Memory B cell (primary cell): ENCODE measurements at regions not wholly inside any gene's neighbourhood (a gene's known extent, or its start where the extent isn't known, plus 50 kb on each side); places are given as distances from the start of the nearest gene placed in this dataset.
"Not testable (repeated sequence)": the region's sequence is repeated elsewhere in the genome, so short reads cannot be mapped to it uniquely, and the experiment has no call there.

ENCODE experiments used
- ATAC-seq: fragments of 150-1000 bp; cut with Tn5 transposase; 2 replicates; pipeline ENCODE4 v1.10.0; 2021; ENCODE audit warnings: low read depth, mild to moderate bottlenecking, moderate library complexity
- DNase-seq, 2 donors: peaks; one replicate each; pipeline ENCODE4 v3.0.0; 2022; ENCODE audit warnings: low spot score in 2 of 2
- H3K27ac Mint-ChIP-seq: one replicate; pipeline ENCODE4 v1.8.0; 2022; ENCODE audit warnings: mild to moderate bottlenecking, moderate library complexity, mixed read lengths
- H3K27me3 Mint-ChIP-seq: one replicate; pipeline ENCODE4 v1.8.0; 2022; ENCODE audit warnings: mixed read lengths
- H3K36me3 Mint-ChIP-seq: one replicate; pipeline ENCODE4 v1.8.0; 2022; ENCODE audit warnings: mild to moderate bottlenecking, mixed read lengths
- H3K4me1 Mint-ChIP-seq: one replicate; pipeline ENCODE4 v1.8.0; 2022; ENCODE audit warnings: mixed read lengths
- H3K4me3 Mint-ChIP-seq: one replicate; pipeline ENCODE4 v1.8.0; 2022; ENCODE audit warnings: mild to moderate bottlenecking, moderate library complexity, mixed read lengths
- H3K9me3 Mint-ChIP-seq: one replicate; pipeline ENCODE4 v1.8.0; 2022; ENCODE audit warnings: mixed read lengths

GRCh38 chr6:168186438-168186837, 107.4 kb upstream of the FRMD1 start:
- H3K9me3 Mint-ChIP-seq = peaks cover 6% of the 10 kb centered on the region
- ATAC-seq = no peak
- H3K27ac Mint-ChIP-seq = no peak overlapping the region
- no peak for DNase-seq
- H3K4me3 Mint-ChIP-seq = no peak overlapping the region
- peaks cover 3% of the 10 kb centered on the region for H3K27me3 Mint-ChIP-seq
- no peaks in the 10 kb centered on the region for H3K36me3 Mint-ChIP-seq
- H3K4me1 Mint-ChIP-seq = no peaks in the 10 kb centered on the region

- H3K27me3 Mint-ChIP-seq, DNase-seq, H3K4me1 Mint-ChIP-seq, H3K9me3 Mint-ChIP-seq, H3K4me3 Mint-ChIP-seq, H3K36me3 Mint-ChIP-seq, H3K27ac Mint-ChIP-seq, ATAC-seq: not testable (repeated sequence)
These were observed 107.0 kb upstream of the FRMD1 start for GRCh38 chr6:168186018-168186417.

GRCh38 chr6:168184701-168185100, 105.7 kb upstream of the FRMD1 start:
- H3K4me1 Mint-ChIP-seq = no peaks in the 10 kb centered on the region
- H3K4me3 Mint-ChIP-seq = no peak overlapping the region
- H3K27ac Mint-ChIP-seq = no peak overlapping the region
- peaks cover 6% of the 10 kb centered on the region for H3K9me3 Mint-ChIP-seq
- H3K27me3 Mint-ChIP-seq = peaks cover 2% of the 10 kb centered on the region
- no peaks in the 10 kb centered on the region for H3K36me3 Mint-ChIP-seq
- no peak for ATAC-seq
- no peak for DNase-seq

GRCh38 chr6:168183613-168183970, 104.6 kb upstream of the FRMD1 start:
- Mint-ChIP-seq H3K4me3 (no peak overlapping the region), H3K9me3 (peaks cover 6% of the 10 kb centered on the region), H3K36me3 (no peaks in the 10 kb centered on the region), H3K27me3 (peaks cover 7% of the 10 kb centered on the region), H3K27ac (no peak overlapping the region), H3K4me1 (no peaks in the 10 kb centered on the region)
- no peak for ATAC-seq
- no peak for DNase-seq

- no peak for ATAC-seq
- H3K4me3 Mint-ChIP-seq = no peak overlapping the region
- H3K4me1 Mint-ChIP-seq = no peaks in the 10 kb centered on the region
These were observed 104.0 kb upstream of the FRMD1 start for GRCh38 chr6:168182908-168183612.

GRCh38 chr6:168182366-168182765, 103.4 kb upstream of the FRMD1 start:
- H3K4me3 Mint-ChIP-seq = no peak overlapping the region
- H3K4me1 Mint-ChIP-seq = no peaks in the 10 kb centered on the region
- H3K36me3 Mint-ChIP-seq = no peaks in the 10 kb centered on the region
- H3K27ac Mint-ChIP-seq = no peak overlapping the region
- peaks cover 5% of the 10 kb centered on the region for H3K27me3 Mint-ChIP-seq
- ATAC-seq (no peak), DNase-seq (no peak)
- peaks cover 6% of the 10 kb centered on the region for H3K9me3 Mint-ChIP-seq

More at GRCh38 chr6:168182908-168183612, 104.0 kb upstream of the FRMD1 start:
- H3K27me3 Mint-ChIP-seq = peaks cover 5% of the 10 kb centered on the region
- no peak for DNase-seq
- no peaks in the 10 kb centered on the region for H3K36me3 Mint-ChIP-seq
- no peak overlapping the region for H3K27ac Mint-ChIP-seq
- H3K9me3 Mint-ChIP-seq = peaks cover 6% of the 10 kb centered on the region

- H3K27me3 Mint-ChIP-seq = peaks cover 5% of the 10 kb centered on the region
- H3K4me1 Mint-ChIP-seq = no peaks in the 10 kb centered on the region
- H3K27ac Mint-ChIP-seq = no peak overlapping the region
- no peaks in the 10 kb centered on the region for H3K36me3 Mint-ChIP-seq
- DNase-seq = no peak
- H3K9me3 Mint-ChIP-seq = peaks cover 2% of the 10 kb centered on the region
- no peak overlapping the region for H3K4me3 Mint-ChIP-seq
- no peak for ATAC-seq
These were observed 102.9 kb upstream of the FRMD1 start for GRCh38 chr6:168181876-168182275.

- no peak overlapping the region for H3K4me3 Mint-ChIP-seq
- no peak for DNase-seq
- H3K4me1 Mint-ChIP-seq = no peaks in the 10 kb centered on the region
- no peaks in the 10 kb centered on the region for H3K36me3 Mint-ChIP-seq
- H3K9me3 Mint-ChIP-seq = no peaks in the 10 kb centered on the region
- H3K27ac Mint-ChIP-seq = no peak overlapping the region
- peaks cover 5% of the 10 kb centered on the region for H3K27me3 Mint-ChIP-seq
- no peak for ATAC-seq
These were observed 102.3 kb upstream of the FRMD1 start for GRCh38 chr6:168181316-168181715.

- no peak overlapping the region for H3K4me3 Mint-ChIP-seq
- ATAC-seq = no peak
- H3K4me1 Mint-ChIP-seq = no peaks in the 10 kb centered on the region
- peaks cover 5% of the 10 kb centered on the region for H3K27me3 Mint-ChIP-seq
- H3K36me3 Mint-ChIP-seq = no peaks in the 10 kb centered on the region
- no peak for DNase-seq
- H3K9me3 Mint-ChIP-seq = no peaks in the 10 kb centered on the region
- no peak overlapping the region for H3K27ac Mint-ChIP-seq
These were observed 101.6 kb upstream of the FRMD1 start for GRCh38 chr6:168180548-168181011.

- peaks cover 5% of the 10 kb centered on the region for H3K27me3 Mint-ChIP-seq
- H3K4me1 Mint-ChIP-seq = no peaks in the 10 kb centered on the region
- no peak overlapping the region for H3K27ac Mint-ChIP-seq
- DNase-seq (no peak), ATAC-seq (no peak)
- H3K9me3 Mint-ChIP-seq = no peaks in the 10 kb centered on the region
- H3K4me3 Mint-ChIP-seq = no peak overlapping the region
- H3K36me3 Mint-ChIP-seq = no peaks in the 10 kb centered on the region
These were observed 100.8 kb upstream of the FRMD1 start for GRCh38 chr6:168179702-168180382.

- no peaks in the 10 kb centered on the region for H3K36me3 Mint-ChIP-seq
- H3K4me1 Mint-ChIP-seq = no peaks in the 10 kb centered on the region
- peaks cover 5% of the 10 kb centered on the region for H3K27me3 Mint-ChIP-seq
- ATAC-seq (no peak), DNase-seq (no peak)
- H3K9me3 Mint-ChIP-seq = no peaks in the 10 kb centered on the region
- no peak overlapping the region for H3K4me3 Mint-ChIP-seq
- H3K27ac Mint-ChIP-seq = no peak overlapping the region
These were observed 100.1 kb upstream of the FRMD1 start for GRCh38 chr6:168179133-168179532.

- no peak overlapping the region for H3K27ac Mint-ChIP-seq
- no peak overlapping the region for H3K4me3 Mint-ChIP-seq
- H3K9me3 Mint-ChIP-seq = no peaks in the 10 kb centered on the region
- ATAC-seq (no peak), DNase-seq (no peak)
- H3K36me3 Mint-ChIP-seq = no peaks in the 10 kb centered on the region
- no peaks in the 10 kb centered on the region for H3K4me1 Mint-ChIP-seq
- H3K27me3 Mint-ChIP-seq = peaks cover 5% of the 10 kb centered on the region
These were observed 98.3 kb upstream of the FRMD1 start for GRCh38 chr6:168177103-168177891.

GRCh38 chr6:168171673-168172353, 92.8 kb upstream of the FRMD1 start:
- Mint-ChIP-seq H3K27me3 (no peaks in the 10 kb centered on the region), H3K27ac (no peak overlapping the region), H3K4me3 (no peak overlapping the region), H3K9me3 (peaks cover 4% of the 10 kb centered on the region), H3K36me3 (no peaks in the 10 kb centered on the region), H3K4me1 (peaks cover 7% of the 10 kb centered on the region)
- no peak for ATAC-seq
- no peak for DNase-seq
